ENCODE measurements at regions not wholly inside any gene's neighbourhood (a gene's known extent, or its start where the extent isn't known, plus 50 kb on each side); places are given as distances from the start of the nearest gene placed in this dataset.

GRCh38 chr7:131690441-131690840, 134.0 kb upstream of the PODXL start:
- TF ChIP-seq POLR2A (IDR thresholded peaks at IDR 0.05) (no peak), CTCF (IDR thresholded peaks at IDR 0.05) (no peak), POLR2AphosphoS5 (IDR thresholded peaks at IDR 0.05) (no peak), EP300 (IDR thresholded peaks at IDR 0.05) (no peak)
